HepG2 (cell line): ENCODE measurements at regions not wholly inside any gene's neighbourhood (a gene's known extent, or its start where the extent isn't known, plus 50 kb on each side); places are given as distances from the start of the nearest gene placed in this dataset.

Experiments used
- ATAC-seq: fragments of 200-7000 bp; cut with Tn5 transposase; 3 replicates; pipeline ENCODE4 v1.9.1; 2020; ENCODE audit warnings: mild to moderate bottlenecking, moderate library complexity
- BruUV-seq: library from RNA; stranded (reverse); fragments of 400-500 nt; replicated peaks from 2 replicates; lab custom pipeline; 2021; lab: Mats Ljungman, UMichigan
- CTCF ChIA-PET: fragments of 300-600 bp; formaldehyde crosslinking; extraction: SDS; loops from one replicate; lab custom pipeline; 2021; ENCODE audit warnings: low total read pairs, inconsistent platforms, low intra/inter-chr PET ratio; lab: Yijun Ruan, JAX
- POLR2A ChIA-PET: fragments of 350-600 bp; sonication (Branson Sonifier 250); formaldehyde crosslinking; loops from one replicate; lab custom pipeline; 2020; ENCODE audit warnings: antibody characterized with exemption, inconsistent platforms; lab: Yijun Ruan, JAX
- DNase-seq: peaks from one replicate; pipeline ENCODE4 v3.0.0-alpha.2; 2015; ENCODE audit warnings: low spot score
- FAIRE-seq: peaks from 3 replicates; lab custom pipeline; 2011; peaks lifted over from hg19 to GRCh38; lab: Jason Lieb, UNC
- H2AFZ ChIP-seq: one replicate; pipeline ENCODE4 v1.6.1; 2011; ENCODE audit warnings: low read length, inconsistent platforms
- H3K27ac ChIP-seq: fragments of 300-600 bp; 3 replicates; pipeline ENCODE4 v1.8.0; 2011; ENCODE audit warnings: mixed run types, mild to moderate bottlenecking, mixed read lengths, low read length, inconsistent platforms; ENCODE audit not compliant: insufficient read depth; ENCODE audit errors: extremely low read length
- H3K27me3 ChIP-seq, 2 experiments: fragments of 200-600 bp in 1 of 2; 2 replicates in 1 of 2; 3 replicates in 1 of 2; pipeline versions ENCODE4 v1.6.0 to v1.8.0; 2011; ENCODE audit warnings: low read length in 2 of 2, mild to moderate bottlenecking in 2 of 2, moderate library complexity in 2 of 2, inconsistent platforms in 1 of 2; ENCODE audit not compliant: insufficient read depth in 2 of 2, control insufficient read depth in 1 of 2
- H3K36me3 ChIP-seq, 2 experiments: fragments of 200-600 bp in 1 of 2; replicated peaks in 1 of 2; 2 replicates in 1 of 2; 3 replicates in 1 of 2; pipeline versions ENCODE4 v1.5.1 to v1.8.0; 2011; ENCODE audit warnings: low read length in 2 of 2, inconsistent platforms in 1 of 2; ENCODE audit not compliant: insufficient read depth in 2 of 2, control insufficient read depth in 1 of 2
- H3K4me1 ChIP-seq: 2 replicates; pipeline ENCODE4 v1.5.1; 2012; ENCODE audit warnings: low read length, inconsistent platforms; ENCODE audit not compliant: insufficient read depth
- H3K4me2 ChIP-seq: 2 replicates; pipeline ENCODE4 v1.6.0; 2011; ENCODE audit warnings: low read depth, low read length, inconsistent platforms
- H3K4me3 ChIP-seq, 3 experiments: fragments of 200-600 bp in 1 of 3; sonication (generic), shearing (Covaris generic) in 1 of 3; replicated peaks in 1 of 3; 2 replicates each; pipeline ENCODE4 v1.5.1; 2011 to 2016; ENCODE audit warnings: low read length in 3 of 3, inconsistent platforms in 2 of 3, low read depth in 2 of 3, mild to moderate bottlenecking in 2 of 3, control low read depth in 1 of 3, mixed read lengths in 1 of 3; ENCODE audit not compliant: insufficient read depth in 1 of 3
- H3K79me2 ChIP-seq: one replicate; pipeline ENCODE4 v1.6.1; 2011; ENCODE audit warnings: low read length, inconsistent platforms; ENCODE audit not compliant: insufficient read depth
- H3K9ac ChIP-seq: 2 replicates; pipeline ENCODE4 v1.6.0; 2011; ENCODE audit warnings: mild to moderate bottlenecking, low read depth, low read length, inconsistent platforms; ENCODE audit not compliant: insufficient read depth
- H3K9me3 ChIP-seq: 2 replicates; pipeline ENCODE4 v1.5.1; 2012; ENCODE audit warnings: mild to moderate bottlenecking, low read length
- H4K20me1 ChIP-seq: 2 replicates; pipeline ENCODE4 v1.6.0; 2011; ENCODE audit warnings: inconsistent platforms, mild to moderate bottlenecking, low read length, moderate library complexity; ENCODE audit not compliant: insufficient read depth
- CCAR2 ChIP-seq: fragments of 200-400 bp; formaldehyde crosslinking; optimal IDR thresholded peaks from 2 replicates; pipeline ENCODE3; 2018; ENCODE audit warnings: low read depth, mild to moderate bottlenecking, low read length, moderate library complexity
- SAP130 ChIP-seq: IDR thresholded peaks from 2 replicates; pipeline ENCODE4 v1.6.1; 2016; ENCODE audit warnings: low read depth
- SMAD1 ChIP-seq: sonication (generic); formaldehyde crosslinking; IDR thresholded peaks from 2 replicates; pipeline ENCODE4 v1.4.0; 2020; ENCODE audit warnings: missing genetic modification reagents, low read depth, mild to moderate bottlenecking, borderline replicate concordance
- TBP ChIP-seq: sonication (generic); formaldehyde crosslinking; IDR thresholded peaks from 2 replicates; pipeline ENCODE4 v1.5.0; 2020; ENCODE audit warnings: missing genetic modification reagents
- ZBTB1 ChIP-seq: sonication (generic); formaldehyde crosslinking; IDR thresholded peaks from 2 replicates; pipeline ENCODE4 v1.4.0; 2020; ENCODE audit warnings: missing genetic modification reagents, borderline replicate concordance
- ZBTB4 ChIP-seq: sonication (generic); formaldehyde crosslinking; IDR thresholded peaks from 2 replicates; pipeline ENCODE4 v1.4.0; 2020; ENCODE audit warnings: missing genetic modification reagents, mild to moderate bottlenecking, borderline replicate concordance
- ZBTB40 ChIP-seq, 2 experiments: fragments of 450-650 bp in 1 of 2; sonication (generic) in 1 of 2; formaldehyde crosslinking in 1 of 2; IDR thresholded peaks; 2 replicates each; pipeline versions ENCODE4 v1.6.1 to v1.8.0; 2016 to 2022; ENCODE audit warnings: antibody characterized with exemption in 1 of 2, mild to moderate bottlenecking in 1 of 2, missing genetic modification reagents in 1 of 2
- ZFP36 ChIP-seq: fragments of 150-350 bp; IDR thresholded peaks from 2 replicates; pipeline ENCODE4 v1.6.1; 2018; ENCODE audit warnings: borderline replicate concordance, low read length, low read depth; ENCODE audit not compliant: partially characterized antibody
- ZNF10 ChIP-seq: sonication (generic); formaldehyde crosslinking; IDR thresholded peaks from 2 replicates; pipeline ENCODE4 v1.4.0; 2020; ENCODE audit warnings: mild to moderate bottlenecking, low read depth, missing genetic modification reagents, borderline replicate concordance
- ZSCAN25 ChIP-seq: sonication (generic); formaldehyde crosslinking; IDR thresholded peaks from 2 replicates; pipeline ENCODE4 v1.8.0; 2022; ENCODE audit warnings: mild to moderate bottlenecking, missing genetic modification reagents
- in situ Hi-C: cut with HindIII; loops from 2 replicates; pipeline ENCODE4 v1.10.0; 2017; ENCODE audit warnings: low pct_unique_long_range_greater_than_20kb; ENCODE audit not compliant: extremely low pct_ligation_motif_present
- intact Hi-C: fragments of 100-400 bp; cut with micrococcal nuclease; formaldehyde crosslinking; loops from one replicate; pipeline ENCODE4 v1.10.0; 2022; ENCODE audit not compliant: unreplicated experiment

GRCh38 chr9:11063263-11063662 is 450.5 kb upstream of the PTPRD start:
- Histone ChIP-seq H3K79me2 (no peaks in the 10 kb centered on the region), H3K4me2 (no peak overlapping the region), H4K20me1 (no peaks in the 10 kb centered on the region), H3K9ac (no peak overlapping the region), H3K4me3 (no peak overlapping the region), H3K27ac (no peak overlapping the region), H2AFZ (no peak overlapping the region), H3K9me3 (peaks cover 54% of the 10 kb centered on the region), H3K4me1 (no peaks in the 10 kb centered on the region), H3K27me3 (no peaks in the 10 kb centered on the region), H3K36me3 (no peaks in the 10 kb centered on the region)
- POLR2A ChIA-PET = no interaction called here
- no peak for FAIRE-seq
- no TSS peak for BruUV-seq
- ATAC-seq = no peak
- CTCF ChIA-PET = no interaction called here
- no peak for DNase-seq
- in situ Hi-C loops (no loop called here), intact Hi-C loops (no loop called here)
- TF ChIP-seq ZBTB4 (no peak), CCAR2 (no peak), ZBTB40 (IDR thresholded peaks at IDR 0.05) (no peak), ZBTB40 (CRISPR knock-in tag; IDR thresholded peaks at IDR 0.05) (no peak), ZNF10 (CRISPR knock-in tag) (no peak), ZBTB1 (CRISPR knock-in tag) (no peak), SAP130 (CRISPR knock-in tag) (no peak), SMAD1 (CRISPR knock-in tag) (no peak), ZSCAN25 (CRISPR knock-in tag) (no peak), ZFP36 (no peak), TBP (no peak)
